Calu3 (cell line): ENCODE measurements at regions not wholly inside any gene's neighbourhood (a gene's known extent, or its start where the extent isn't known, plus 50 kb on each side); places are given as distances from the start of the nearest gene placed in this dataset.

Source experiments
- BruUV-seq: library from RNA; stranded (reverse); fragments of 400-500 nt; replicated peaks from 2 replicates; lab custom pipeline; 2021; lab: Mats Ljungman, UMichigan
- CTCF ChIA-PET: fragments of 300-600 bp; sonication (Branson Sonifier 250); formaldehyde crosslinking; loops from one replicate; lab custom pipeline; 2022; ENCODE audit warnings: antibody characterized with exemption; lab: Charles Lee
- DNase-seq: peaks from one replicate; pipeline ENCODE4 v3.0.0; 2022
- H3K27ac Mint-ChIP-seq: one replicate; pipeline ENCODE4 v1.8.0; 2022; ENCODE audit warnings: mixed read lengths; ENCODE audit not compliant: unreplicated experiment
- H3K27me3 Mint-ChIP-seq: one replicate; pipeline ENCODE4 v1.8.0; 2022; ENCODE audit warnings: mixed read lengths; ENCODE audit not compliant: unreplicated experiment
- H3K36me3 Mint-ChIP-seq: one replicate; pipeline ENCODE4 v1.8.0; 2022; ENCODE audit warnings: mild to moderate bottlenecking, moderate library complexity, mixed read lengths; ENCODE audit not compliant: insufficient read depth, unreplicated experiment
- H3K4me1 Mint-ChIP-seq: one replicate; pipeline ENCODE4 v1.8.0; 2022; ENCODE audit warnings: mild to moderate bottlenecking, low read depth, mixed read lengths; ENCODE audit not compliant: unreplicated experiment
- H3K4me3 Mint-ChIP-seq: one replicate; pipeline ENCODE4 v1.8.0; 2022; ENCODE audit warnings: mild to moderate bottlenecking, low read depth, moderate library complexity, mixed read lengths; ENCODE audit not compliant: unreplicated experiment
- H3K9me3 Mint-ChIP-seq: one replicate; pipeline ENCODE4 v1.8.0; 2022; ENCODE audit warnings: low read depth, mixed read lengths; ENCODE audit not compliant: unreplicated experiment
- intact Hi-C: fragments of 100-400 bp; cut with micrococcal nuclease; formaldehyde crosslinking; loops from one replicate; pipeline ENCODE4 v1.10.0; 2022; ENCODE audit not compliant: unreplicated experiment
- TF ChIP-seq, protein P1 (sequence below): fragments of 200-600 bp; IDR thresholded peaks from one replicate; pipeline ENCODE4 v1.8.0; 2022; ENCODE audit warnings: antibody characterized with exemption; ENCODE audit not compliant: unreplicated experiment

DNA sequence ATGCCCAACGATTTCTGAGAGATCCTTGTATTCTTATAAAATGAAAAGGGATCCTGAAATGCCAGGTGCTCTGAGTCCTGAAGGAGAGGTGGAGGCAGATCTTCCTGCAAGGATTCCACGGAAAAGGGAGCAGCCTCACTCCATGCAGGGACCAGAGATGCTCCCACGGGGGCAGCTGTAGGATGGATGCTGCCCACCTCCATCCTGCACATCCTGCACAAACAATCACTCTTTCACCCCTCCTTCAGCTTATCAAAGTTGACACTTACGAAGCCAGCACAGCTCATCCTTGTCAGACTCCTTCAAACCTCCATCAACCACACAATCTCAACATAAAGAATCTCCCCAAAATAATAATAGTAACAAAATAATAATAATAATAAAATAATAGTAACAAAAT lies 119.1 kb downstream of the GGTLC2 start:
- TF ChIP-seq, protein P1, sequence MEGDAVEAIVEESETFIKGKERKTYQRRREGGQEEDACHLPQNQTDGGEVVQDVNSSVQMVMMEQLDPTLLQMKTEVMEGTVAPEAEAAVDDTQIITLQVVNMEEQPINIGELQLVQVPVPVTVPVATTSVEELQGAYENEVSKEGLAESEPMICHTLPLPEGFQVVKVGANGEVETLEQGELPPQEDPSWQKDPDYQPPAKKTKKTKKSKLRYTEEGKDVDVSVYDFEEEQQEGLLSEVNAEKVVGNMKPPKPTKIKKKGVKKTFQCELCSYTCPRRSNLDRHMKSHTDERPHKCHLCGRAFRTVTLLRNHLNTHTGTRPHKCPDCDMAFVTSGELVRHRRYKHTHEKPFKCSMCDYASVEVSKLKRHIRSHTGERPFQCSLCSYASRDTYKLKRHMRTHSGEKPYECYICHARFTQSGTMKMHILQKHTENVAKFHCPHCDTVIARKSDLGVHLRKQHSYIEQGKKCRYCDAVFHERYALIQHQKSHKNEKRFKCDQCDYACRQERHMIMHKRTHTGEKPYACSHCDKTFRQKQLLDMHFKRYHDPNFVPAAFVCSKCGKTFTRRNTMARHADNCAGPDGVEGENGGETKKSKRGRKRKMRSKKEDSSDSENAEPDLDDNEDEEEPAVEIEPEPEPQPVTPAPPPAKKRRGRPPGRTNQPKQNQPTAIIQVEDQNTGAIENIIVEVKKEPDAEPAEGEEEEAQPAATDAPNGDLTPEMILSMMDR, result no peak
- H3K27me3 Mint-ChIP-seq, result peaks cover 30% of the 10 kb centered on the region
- CTCF ChIA-PET, result no interaction called here
- H3K9me3 Mint-ChIP-seq, result no peaks in the 10 kb centered on the region
- H3K36me3 Mint-ChIP-seq, result no peaks in the 10 kb centered on the region
- intact Hi-C loops, result no loop called here
- no peaks in the 10 kb centered on the region for H3K4me1 Mint-ChIP-seq
- no peak overlapping the region for H3K4me3 Mint-ChIP-seq
- H3K27ac Mint-ChIP-seq, result no peak overlapping the region
- BruUV-seq, result no TSS peak
- DNase-seq, result no peak

DNA sequence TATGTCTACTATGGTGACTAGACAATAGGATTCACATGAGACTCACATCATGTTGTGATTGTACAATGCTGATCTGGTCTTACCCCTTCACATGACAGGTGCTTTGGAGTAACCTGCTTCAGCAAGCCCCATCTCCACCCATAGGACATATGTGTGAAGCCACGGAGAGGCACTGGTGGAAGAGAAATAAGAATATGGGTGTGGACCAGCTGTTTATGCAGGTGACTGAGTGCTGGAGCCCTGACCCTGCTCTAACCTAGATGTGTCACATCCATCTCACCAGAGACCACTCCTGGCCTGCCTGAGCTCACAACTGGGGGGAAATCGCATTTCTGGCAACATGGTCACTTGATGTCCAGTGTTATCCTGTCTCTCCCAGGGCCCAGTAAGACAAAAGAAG lies 119.7 kb downstream of the GGTLC2 start:
- Mint-ChIP-seq H3K9me3 (no peaks in the 10 kb centered on the region), H3K4me1 (no peaks in the 10 kb centered on the region), H3K4me3 (no peak overlapping the region), H3K36me3 (no peaks in the 10 kb centered on the region), H3K27ac (no peak overlapping the region), H3K27me3 (peaks cover 36% of the 10 kb centered on the region)
- DNase-seq, result no peak
- intact Hi-C loops, result no loop called here
- CTCF ChIA-PET, result no interaction called here
- TF ChIP-seq, protein P1, result no peak
- BruUV-seq, result no TSS peak

DNA sequence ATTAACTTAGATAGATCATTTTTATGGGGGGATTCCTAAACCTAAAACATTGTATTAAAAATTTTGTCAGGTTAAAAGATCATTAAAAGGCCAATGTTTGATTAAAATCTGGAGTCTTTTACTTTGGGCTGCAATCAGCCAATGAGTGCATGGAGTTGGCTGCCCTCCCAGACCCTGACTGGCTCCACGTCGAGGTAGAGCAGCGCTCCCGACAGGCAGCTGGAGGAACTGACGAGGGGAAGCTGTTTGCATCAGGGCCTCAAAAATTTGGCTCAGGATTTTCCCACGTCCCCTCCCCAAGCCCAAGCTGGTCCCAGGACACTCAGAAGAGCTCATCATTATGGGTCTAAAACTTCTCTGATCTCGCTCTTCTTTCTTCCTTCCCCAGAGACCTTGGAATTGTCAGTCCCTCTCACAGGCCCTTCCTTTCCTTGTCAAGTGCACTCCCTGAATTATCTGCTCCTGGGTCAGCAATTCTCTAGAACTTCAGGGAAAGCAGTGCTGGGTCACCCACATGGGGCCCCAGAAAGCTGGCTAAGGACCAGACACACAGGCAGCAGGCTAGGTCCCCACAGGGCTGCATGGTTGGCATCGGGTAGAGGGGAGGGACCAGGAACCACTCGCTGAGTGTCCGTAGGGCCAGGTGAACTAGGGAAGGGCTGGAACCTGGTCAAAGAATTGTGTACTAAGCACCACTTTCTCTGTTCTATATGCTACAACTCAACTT lies 119.6 kb upstream of the IGLL5 start:
- intact Hi-C loops, result no loop called here
- no peaks in the 10 kb centered on the region for H3K9me3 Mint-ChIP-seq
- H3K27ac Mint-ChIP-seq, result no peak overlapping the region
- CTCF ChIA-PET, result interaction anchor here (0.9 to 1.8 kb wide), 4 partner anchors 14 to 102 kb away, joined by 3 to 9 read pairs (median 4); no protein-coding TSS in a partner anchor
- no peaks in the 10 kb centered on the region for H3K4me1 Mint-ChIP-seq
- BruUV-seq, result no TSS peak
- no peaks in the 10 kb centered on the region for H3K36me3 Mint-ChIP-seq
- TF ChIP-seq, protein P1, result no peak
- no peak for DNase-seq
- H3K27me3 Mint-ChIP-seq, result peaks cover 73% of the 10 kb centered on the region
- H3K4me3 Mint-ChIP-seq, result no peak overlapping the region

DNA sequence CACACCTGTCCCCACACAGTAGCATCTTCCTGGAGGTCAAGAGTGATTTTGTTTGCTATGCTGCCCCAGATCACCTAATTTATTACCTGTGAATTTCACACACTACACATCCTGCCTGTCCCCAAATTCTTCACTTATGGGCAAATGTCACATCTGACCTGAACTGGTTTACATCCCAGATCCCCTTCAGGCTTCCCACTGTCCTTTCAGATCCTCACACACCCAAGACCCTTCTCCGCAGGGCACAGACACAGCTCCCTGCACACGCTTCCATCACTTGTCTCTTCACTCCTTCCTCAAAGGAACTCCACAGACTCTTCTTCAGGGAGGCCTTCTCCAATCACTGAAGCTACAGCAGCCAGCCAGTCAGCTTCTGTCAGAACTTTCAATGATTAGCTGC lies 118.7 kb upstream of the IGLL5 start:
- DNase-seq, result no peak
- no peaks in the 10 kb centered on the region for H3K36me3 Mint-ChIP-seq
- intact Hi-C loops, result no loop called here
- no peak overlapping the region for H3K27ac Mint-ChIP-seq
- no peaks in the 10 kb centered on the region for H3K4me1 Mint-ChIP-seq
- no TSS peak for BruUV-seq
- CTCF ChIA-PET, result interaction anchor here (0.8 to 3.3 kb wide), 9 partner anchors 12 to 346 kb away, joined by 3 to 27 read pairs (median 5); no protein-coding TSS in a partner anchor
- H3K27me3 Mint-ChIP-seq, result peaks cover 82% of the 10 kb centered on the region
- TF ChIP-seq, protein P1, result no peak
- H3K4me3 Mint-ChIP-seq, result no peak overlapping the region
- H3K9me3 Mint-ChIP-seq, result no peaks in the 10 kb centered on the region
